HepG2 (cell line): ENCODE measurements at regions not wholly inside any gene's neighbourhood (a gene's known extent, or its start where the extent isn't known, plus 50 kb on each side); places are given as distances from the start of the nearest gene placed in this dataset.

ENCODE experiments used
- ATAC-seq: fragments of 200-7000 bp; cut with Tn5 transposase; 3 replicates; pipeline ENCODE4 v1.9.1; 2020; ENCODE audit warnings: mild to moderate bottlenecking, moderate library complexity
- BruUV-seq: library from RNA; stranded (reverse); fragments of 400-500 nt; replicated peaks from 2 replicates; lab custom pipeline; 2021; lab: Mats Ljungman, UMichigan
- CTCF ChIA-PET: fragments of 300-600 bp; formaldehyde crosslinking; extraction: SDS; loops from one replicate; lab custom pipeline; 2021; ENCODE audit warnings: low total read pairs, inconsistent platforms, low intra/inter-chr PET ratio; lab: Yijun Ruan, JAX
- POLR2A ChIA-PET: fragments of 350-600 bp; sonication (Branson Sonifier 250); formaldehyde crosslinking; loops from one replicate; lab custom pipeline; 2020; ENCODE audit warnings: antibody characterized with exemption, inconsistent platforms; lab: Yijun Ruan, JAX
- DNase-seq: peaks from one replicate; pipeline ENCODE4 v3.0.0-alpha.2; 2015; ENCODE audit warnings: low spot score
- FAIRE-seq: peaks from 3 replicates; lab custom pipeline; 2011; peaks lifted over from hg19 to GRCh38; lab: Jason Lieb, UNC
- H2AFZ ChIP-seq: one replicate; pipeline ENCODE4 v1.6.1; 2011; ENCODE audit warnings: low read length, inconsistent platforms
- H3K27ac ChIP-seq: fragments of 300-600 bp; 3 replicates; pipeline ENCODE4 v1.8.0; 2011; ENCODE audit warnings: mixed run types, mild to moderate bottlenecking, mixed read lengths, low read length, inconsistent platforms; ENCODE audit not compliant: insufficient read depth; ENCODE audit errors: extremely low read length
- H3K27me3 ChIP-seq, 2 experiments: fragments of 200-600 bp in 1 of 2; 2 replicates in 1 of 2; 3 replicates in 1 of 2; pipeline versions ENCODE4 v1.6.0 to v1.8.0; 2011; ENCODE audit warnings: low read length in 2 of 2, mild to moderate bottlenecking in 2 of 2, moderate library complexity in 2 of 2, inconsistent platforms in 1 of 2; ENCODE audit not compliant: insufficient read depth in 2 of 2, control insufficient read depth in 1 of 2
- H3K36me3 ChIP-seq, 2 experiments: fragments of 200-600 bp in 1 of 2; replicated peaks in 1 of 2; 2 replicates in 1 of 2; 3 replicates in 1 of 2; pipeline versions ENCODE4 v1.5.1 to v1.8.0; 2011; ENCODE audit warnings: low read length in 2 of 2, inconsistent platforms in 1 of 2; ENCODE audit not compliant: insufficient read depth in 2 of 2, control insufficient read depth in 1 of 2
- H3K4me1 ChIP-seq: 2 replicates; pipeline ENCODE4 v1.5.1; 2012; ENCODE audit warnings: low read length, inconsistent platforms; ENCODE audit not compliant: insufficient read depth
- H3K4me2 ChIP-seq: 2 replicates; pipeline ENCODE4 v1.6.0; 2011; ENCODE audit warnings: low read depth, low read length, inconsistent platforms
- H3K4me3 ChIP-seq, 3 experiments: fragments of 200-600 bp in 1 of 3; sonication (generic), shearing (Covaris generic) in 1 of 3; replicated peaks in 1 of 3; 2 replicates each; pipeline ENCODE4 v1.5.1; 2011 to 2016; ENCODE audit warnings: low read length in 3 of 3, inconsistent platforms in 2 of 3, low read depth in 2 of 3, mild to moderate bottlenecking in 2 of 3, control low read depth in 1 of 3, mixed read lengths in 1 of 3; ENCODE audit not compliant: insufficient read depth in 1 of 3
- H3K79me2 ChIP-seq: one replicate; pipeline ENCODE4 v1.6.1; 2011; ENCODE audit warnings: low read length, inconsistent platforms; ENCODE audit not compliant: insufficient read depth
- H3K9ac ChIP-seq: 2 replicates; pipeline ENCODE4 v1.6.0; 2011; ENCODE audit warnings: mild to moderate bottlenecking, low read depth, low read length, inconsistent platforms; ENCODE audit not compliant: insufficient read depth
- H3K9me3 ChIP-seq: 2 replicates; pipeline ENCODE4 v1.5.1; 2012; ENCODE audit warnings: mild to moderate bottlenecking, low read length
- H4K20me1 ChIP-seq: 2 replicates; pipeline ENCODE4 v1.6.0; 2011; ENCODE audit warnings: inconsistent platforms, mild to moderate bottlenecking, low read length, moderate library complexity; ENCODE audit not compliant: insufficient read depth
- AGO1 ChIP-seq: fragments of 200-400 bp; formaldehyde crosslinking; IDR thresholded peaks from 2 replicates; pipeline ENCODE4 v1.6.1; 2017; ENCODE audit warnings: mild to moderate bottlenecking, low read depth, low read length, moderate library complexity; ENCODE audit not compliant: poor library complexity, severe bottlenecking
- BRCA1 ChIP-seq: sonication (generic); formaldehyde crosslinking; IDR thresholded peaks from 2 replicates; pipeline ENCODE4 v1.4.0; 2020; ENCODE audit warnings: missing genetic modification reagents
- HMG20A ChIP-seq: IDR thresholded peaks from 2 replicates; pipeline ENCODE4 v1.6.1; 2016; ENCODE audit warnings: borderline replicate concordance
- NCOA1 ChIP-seq: sonication (generic); formaldehyde crosslinking; IDR thresholded peaks from 2 replicates; pipeline ENCODE4 v1.9.0; 2021; ENCODE audit warnings: missing genetic modification reagents
- NFIC ChIP-seq: IDR thresholded peaks from 2 replicates; pipeline ENCODE4 v1.6.1; 2012; ENCODE audit warnings: mild to moderate bottlenecking, low read length, inconsistent platforms
- PITX1 ChIP-seq: sonication (generic); formaldehyde crosslinking; IDR thresholded peaks from 2 replicates; pipeline ENCODE4 v1.5.1; 2020; ENCODE audit warnings: mild to moderate bottlenecking, missing genetic modification reagents
- RBM22 ChIP-seq: fragments of 200-400 bp; formaldehyde crosslinking; optimal IDR thresholded peaks from 2 replicates; pipeline ENCODE3; 2017; ENCODE audit warnings: mild to moderate bottlenecking, low read length, moderate library complexity
- SMC3 ChIP-seq: IDR thresholded peaks from 2 replicates; pipeline ENCODE4 v1.6.1; 2011; ENCODE audit warnings: low read length, improper control_type of control experiment
- SP2 ChIP-seq: sonication (generic); formaldehyde crosslinking; IDR thresholded peaks from 2 replicates; pipeline ENCODE4 v1.5.1; 2020; ENCODE audit warnings: mild to moderate bottlenecking, missing genetic modification reagents
- TARDBP ChIP-seq: sonication (generic); formaldehyde crosslinking; IDR thresholded peaks from 2 replicates; pipeline ENCODE4 v1.8.0; 2022; ENCODE audit warnings: mild to moderate bottlenecking, missing genetic modification reagents
- ZBTB1 ChIP-seq: sonication (generic); formaldehyde crosslinking; IDR thresholded peaks from 2 replicates; pipeline ENCODE4 v1.4.0; 2020; ENCODE audit warnings: missing genetic modification reagents, borderline replicate concordance
- ZNF143 ChIP-seq: sonication (generic); formaldehyde crosslinking; IDR thresholded peaks from 2 replicates; pipeline ENCODE4 v1.4.0; 2020; ENCODE audit warnings: missing genetic modification reagents
- ZNF839 ChIP-seq: sonication (generic); formaldehyde crosslinking; IDR thresholded peaks from 2 replicates; pipeline ENCODE4 v1.4.0; 2020; ENCODE audit warnings: missing genetic modification reagents, mild to moderate bottlenecking, borderline replicate concordance
- ZNF883 ChIP-seq: sonication (generic); formaldehyde crosslinking; IDR thresholded peaks from 2 replicates; pipeline ENCODE4 v1.5.1; 2020; ENCODE audit warnings: mild to moderate bottlenecking, missing genetic modification reagents; ENCODE audit errors: not compliant biosample characterization
- WGBS: methylation state at CpG from one replicate; pipeline ENCODE4 v1.1.6; 2017; ENCODE audit warnings: low lambda C conversion rate; 5-methylcytosine and 5-hydroxymethylcytosine counted together
- in situ Hi-C: cut with HindIII; loops from 2 replicates; pipeline ENCODE4 v1.10.0; 2017; ENCODE audit warnings: low pct_unique_long_range_greater_than_20kb; ENCODE audit not compliant: extremely low pct_ligation_motif_present
- intact Hi-C: fragments of 100-400 bp; cut with micrococcal nuclease; formaldehyde crosslinking; loops from one replicate; pipeline ENCODE4 v1.10.0; 2022; ENCODE audit not compliant: unreplicated experiment
- TF ChIP-seq, protein P1 (sequence below): sonication (generic); formaldehyde crosslinking; IDR thresholded peaks from 2 replicates; pipeline ENCODE4 v1.8.0; 2022; ENCODE audit warnings: low read depth, missing genetic modification reagents

DNA sequence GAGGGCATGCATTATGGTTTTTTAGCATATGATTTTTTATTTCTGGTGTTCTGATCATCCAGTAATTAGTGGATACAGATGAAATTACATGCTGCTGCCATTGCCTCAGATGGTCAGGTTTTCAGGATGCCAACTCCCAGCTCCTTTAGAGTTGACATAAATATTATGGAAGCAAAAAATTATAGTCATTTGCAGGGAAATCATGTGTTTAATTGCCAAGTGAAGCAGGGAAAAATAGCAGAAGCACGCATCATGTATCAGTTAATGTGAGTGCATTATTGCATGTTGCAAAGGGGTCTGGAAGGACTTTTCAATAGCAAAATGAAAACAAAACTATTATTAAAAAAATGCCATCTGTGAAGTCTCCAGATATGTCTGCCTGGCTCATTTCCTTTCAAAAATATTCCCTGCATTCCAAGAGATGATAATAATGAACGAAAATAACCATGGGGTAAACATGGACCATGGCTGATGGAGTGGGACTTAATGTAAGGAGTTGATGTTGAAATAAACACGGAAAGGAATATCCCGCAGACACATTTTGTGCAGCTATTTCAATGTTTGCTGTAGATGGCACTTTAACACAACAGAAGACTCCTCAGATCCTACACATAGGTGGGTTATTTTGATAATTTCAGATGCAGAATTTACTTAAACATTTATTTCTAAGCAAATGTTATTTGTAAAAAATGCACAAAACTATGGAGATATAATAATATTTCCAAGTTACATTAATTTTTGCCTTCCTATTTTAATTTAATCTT, 87.7 kb upstream of the DYNAP start:
- ATAC-seq, result no peak

More for the DNA sequence above, 87.7 kb upstream of the DYNAP start:
- TF ChIP-seq SMC3 (no peak), BRCA1 (CRISPR knock-in tag) (no peak), ZNF839 (no peak), ZNF883 (CRISPR knock-in tag) (no peak), NCOA1 (CRISPR knock-in tag) (no peak), TARDBP (CRISPR knock-in tag) (no peak), ZBTB1 (CRISPR knock-in tag) (no peak), PITX1 (CRISPR knock-in tag) (no peak), NFIC (no peak), SP2 (CRISPR knock-in tag) (no peak), HMG20A (CRISPR knock-in tag) (no peak), RBM22 (no peak), ZNF143 (CRISPR knock-in tag) (no peak), AGO1 (no peak)
- TF ChIP-seq, protein P1, sequence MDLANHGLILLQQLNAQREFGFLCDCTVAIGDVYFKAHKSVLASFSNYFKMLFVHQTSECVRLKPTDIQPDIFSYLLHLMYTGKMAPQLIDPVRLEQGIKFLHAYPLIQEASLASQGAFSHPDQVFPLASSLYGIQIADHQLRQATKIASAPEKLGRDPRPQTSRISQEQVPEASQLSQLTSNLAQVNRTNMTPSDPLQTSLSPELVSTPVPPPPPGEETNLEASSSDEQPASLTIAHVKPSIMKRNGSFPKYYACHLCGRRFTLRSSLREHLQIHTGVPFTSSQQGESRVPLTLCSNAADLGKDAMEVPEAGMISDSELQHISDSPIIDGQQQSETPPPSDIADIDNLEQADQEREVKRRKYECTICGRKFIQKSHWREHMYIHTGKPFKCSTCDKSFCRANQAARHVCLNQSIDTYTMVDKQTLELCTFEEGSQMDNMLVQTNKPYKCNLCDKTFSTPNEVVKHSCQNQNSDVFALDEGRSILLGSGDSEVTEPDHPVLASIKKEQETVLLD (CRISPR knock-in tag), result no peak
- TF ChIP-seq, all 625 proteins: peak for 0
- Histone ChIP-seq H4K20me1 (no peaks in the 10 kb centered on the region), H3K4me2 (no peak overlapping the region), H3K27ac (no peak overlapping the region), H3K27me3 (no peaks in the 10 kb centered on the region), H2AFZ (no peak overlapping the region), H3K36me3 (no peaks in the 10 kb centered on the region), H3K4me1 (no peaks in the 10 kb centered on the region), H3K9me3 (no peaks in the 10 kb centered on the region), H3K9ac (no peak overlapping the region), H3K79me2 (no peaks in the 10 kb centered on the region), H3K4me3 (no peak overlapping the region)
- ChIA-PET POLR2A (no interaction called here), CTCF (no interaction called here)
- no peak for FAIRE-seq
- no peak for DNase-seq
- in situ Hi-C loops, result no loop called here
- intact Hi-C loops, result no loop called here
- 38% methylated on average over 4 of the region's 4 CpGs for WGBS
- BruUV-seq, result no TSS peak
